GM18499 (cell line): ENCODE measurements at regions not wholly inside any gene's neighbourhood (a gene's known extent, or its start where the extent isn't known, plus 50 kb on each side); places are given as distances from the start of the nearest gene placed in this dataset.

Experiments
- ATAC-seq: cut with Tn5 transposase; IDR thresholded peaks from one replicate; pipeline ENCODE4 v1.9.1; 2021; ENCODE audit warnings: moderate number of reproducible peaks; ENCODE audit not compliant: insufficient read depth, unreplicated experiment

- no peak for ATAC-seq
These were observed 1132.7 kb downstream of the KCNT2 start for GRCh38 chr1:195475568-195475967.

- no peak for ATAC-seq
These were observed 1135.9 kb downstream of the KCNT2 start for GRCh38 chr1:195472291-195472690.

- no peak for ATAC-seq
These were observed 1141.6 kb downstream of the KCNT2 start for GRCh38 chr1:195466639-195467038.

GRCh38 chr1:195462646-195463045 is 1145.6 kb downstream of the KCNT2 start:
- no peak for ATAC-seq

GRCh38 chr1:195462152-195462551 is 1146.1 kb downstream of the KCNT2 start:
- ATAC-seq: no peak

- no peak for ATAC-seq
These were observed 1149.9 kb downstream of the KCNT2 start for GRCh38 chr1:195458365-195458764.

GRCh38 chr1:195450794-195451193 is 1157.4 kb downstream of the KCNT2 start:
- ATAC-seq: no peak

- ATAC-seq: no peak
These were observed 1168.6 kb downstream of the KCNT2 start for GRCh38 chr1:195439661-195440060.

- no peak for ATAC-seq
These were observed 1173.6 kb downstream of the KCNT2 start for GRCh38 chr1:195434566-195435203.

- no peak for ATAC-seq
These were observed 1177.4 kb downstream of the KCNT2 start for GRCh38 chr1:195430826-195431225.

GRCh38 chr1:195428927-195429326 is 1179.3 kb downstream of the KCNT2 start:
- no peak for ATAC-seq

- ATAC-seq: no peak
These were observed 1192.7 kb downstream of the KCNT2 start for GRCh38 chr1:195415584-195415983.

GRCh38 chr1:195394567-195394966 is 1213.7 kb downstream of the KCNT2 start:
- ATAC-seq: no peak

GRCh38 chr1:195376190-195376589 is 1232.0 kb downstream of the KCNT2 start:
- no peak for ATAC-seq

GRCh38 chr1:195373856-195374255 is 1234.4 kb downstream of the KCNT2 start:
- no peak for ATAC-seq

- no peak for ATAC-seq
These were observed 1263.1 kb downstream of the KCNT2 start for GRCh38 chr1:195345149-195345548.

- ATAC-seq: no peak
These were observed 1270.6 kb downstream of the KCNT2 start for GRCh38 chr1:195337646-195338045.

GRCh38 chr1:195336812-195337211 is 1271.4 kb downstream of the KCNT2 start:
- ATAC-seq: no peak

- ATAC-seq: no peak
These were observed 1272.7 kb downstream of the KCNT2 start for GRCh38 chr1:195335541-195335940.

- ATAC-seq: no peak
These were observed 1276.1 kb downstream of the KCNT2 start for GRCh38 chr1:195332102-195332501.

GRCh38 chr1:195328681-195329080 is 1279.6 kb downstream of the KCNT2 start:
- ATAC-seq: no peak

- no peak for ATAC-seq
These were observed 1280.1 kb downstream of the KCNT2 start for GRCh38 chr1:195328102-195328501.

- ATAC-seq: no peak
These were observed 1280.9 kb downstream of the KCNT2 start for GRCh38 chr1:195327361-195327760.
